Tibial nerve (tissue), 3 donors: ENCODE measurements at regions not wholly inside any gene's neighbourhood (a gene's known extent, or its start where the extent isn't known, plus 50 kb on each side); places are given as distances from the start of the nearest gene placed in this dataset.

Experiments used
- POLR2A ChIP-seq, 2 donors: fragments of 450-650 bp; IDR thresholded peaks; one replicate each; pipeline ENCODE4 v1.6.1; 2017; ENCODE audit warnings: antibody characterized with exemption in 2 of 2, mild to moderate bottlenecking in 2 of 2, moderate library complexity in 2 of 2
- TF ChIP-seq, protein P1 (sequence below), 5 experiments: fragments of 200-600 bp in 3 of 5; fragments of 450-650 bp in 2 of 5; sonication (generic) in 3 of 5; IDR thresholded peaks; one replicate each; pipeline ENCODE4 v1.5.1; 2016 to 2019; ENCODE audit warnings: antibody characterized with exemption in 5 of 5, mild to moderate bottlenecking in 3 of 5, moderate library complexity in 2 of 5

DNA sequence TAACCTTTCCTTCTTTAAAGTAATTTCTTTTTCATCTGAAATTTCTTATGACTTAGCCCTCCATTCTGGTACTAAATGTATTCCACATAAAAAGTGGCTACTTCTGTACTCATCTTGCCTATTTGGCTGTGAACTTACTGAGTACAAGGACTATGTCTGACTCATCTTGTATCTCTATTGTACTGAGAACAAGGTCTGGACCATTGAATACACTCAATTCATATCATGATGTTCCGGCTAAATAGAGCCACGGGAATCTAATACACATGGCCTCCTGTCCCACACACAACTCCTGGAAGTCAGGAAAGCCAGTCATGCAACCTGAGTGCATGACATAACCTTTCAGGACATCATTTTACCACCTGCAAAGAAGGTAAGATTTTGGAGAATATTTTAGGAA is 203.9 kb downstream of the PLK2 start:
- TF ChIP-seq, protein P1, sequence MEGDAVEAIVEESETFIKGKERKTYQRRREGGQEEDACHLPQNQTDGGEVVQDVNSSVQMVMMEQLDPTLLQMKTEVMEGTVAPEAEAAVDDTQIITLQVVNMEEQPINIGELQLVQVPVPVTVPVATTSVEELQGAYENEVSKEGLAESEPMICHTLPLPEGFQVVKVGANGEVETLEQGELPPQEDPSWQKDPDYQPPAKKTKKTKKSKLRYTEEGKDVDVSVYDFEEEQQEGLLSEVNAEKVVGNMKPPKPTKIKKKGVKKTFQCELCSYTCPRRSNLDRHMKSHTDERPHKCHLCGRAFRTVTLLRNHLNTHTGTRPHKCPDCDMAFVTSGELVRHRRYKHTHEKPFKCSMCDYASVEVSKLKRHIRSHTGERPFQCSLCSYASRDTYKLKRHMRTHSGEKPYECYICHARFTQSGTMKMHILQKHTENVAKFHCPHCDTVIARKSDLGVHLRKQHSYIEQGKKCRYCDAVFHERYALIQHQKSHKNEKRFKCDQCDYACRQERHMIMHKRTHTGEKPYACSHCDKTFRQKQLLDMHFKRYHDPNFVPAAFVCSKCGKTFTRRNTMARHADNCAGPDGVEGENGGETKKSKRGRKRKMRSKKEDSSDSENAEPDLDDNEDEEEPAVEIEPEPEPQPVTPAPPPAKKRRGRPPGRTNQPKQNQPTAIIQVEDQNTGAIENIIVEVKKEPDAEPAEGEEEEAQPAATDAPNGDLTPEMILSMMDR (IDR thresholded peaks at IDR 0.05): no peak
- no peak for TF ChIP-seq POLR2A (IDR thresholded peaks at IDR 0.05)
